ENCODE measurements at regions not wholly inside any gene's neighbourhood (a gene's known extent, or its start where the extent isn't known, plus 50 kb on each side); places are given as distances from the start of the nearest gene placed in this dataset.
"Not testable (repeated sequence)": the region's sequence is repeated elsewhere in the genome, so short reads cannot be mapped to it uniquely, and the experiment has no call there.

DNA sequence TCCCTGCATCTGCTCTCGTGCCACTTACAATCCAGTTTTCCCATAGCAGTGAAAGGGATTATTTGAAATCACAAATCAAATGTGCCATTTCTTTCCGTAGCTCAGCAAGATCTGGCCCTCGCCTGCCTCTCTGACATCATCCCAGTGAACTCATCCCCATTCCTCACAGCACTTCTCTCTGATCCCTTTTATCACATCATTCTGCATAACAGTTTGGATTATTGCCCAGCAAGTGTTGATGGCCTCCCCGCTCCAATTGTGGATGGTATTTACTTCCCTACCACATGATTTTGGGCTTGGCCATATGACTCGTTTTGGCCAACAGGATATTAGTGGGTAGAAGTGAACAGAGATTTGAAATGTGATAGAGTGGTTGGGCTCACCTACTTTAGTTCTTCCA is 185.0 kb downstream of the NPIPA7 start:
- DNase-seq (ENCODE audit: low spot score): not testable (repeated sequence)

DNA sequence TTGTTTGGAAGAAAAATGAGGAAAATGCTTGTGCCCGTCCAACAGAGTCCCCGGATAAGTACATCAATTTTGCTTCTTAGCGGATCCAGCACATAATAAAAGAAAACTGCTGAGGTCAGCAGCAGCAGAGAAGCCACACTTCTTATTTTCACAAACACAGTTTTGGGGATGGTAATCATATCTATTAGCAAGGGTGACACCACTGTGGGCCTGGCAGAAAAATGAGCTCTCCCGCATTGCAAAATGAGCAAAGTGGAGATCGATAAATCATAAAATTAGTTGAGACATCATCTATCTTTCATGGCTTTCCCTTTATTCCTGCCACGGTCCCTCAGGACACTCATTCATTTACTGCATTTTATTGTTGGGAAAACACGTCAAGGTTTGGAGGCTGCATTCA is 186.4 kb downstream of the NPIPA7 start:
- not testable (repeated sequence) for DNase-seq (ENCODE audit: low spot score)

DNA sequence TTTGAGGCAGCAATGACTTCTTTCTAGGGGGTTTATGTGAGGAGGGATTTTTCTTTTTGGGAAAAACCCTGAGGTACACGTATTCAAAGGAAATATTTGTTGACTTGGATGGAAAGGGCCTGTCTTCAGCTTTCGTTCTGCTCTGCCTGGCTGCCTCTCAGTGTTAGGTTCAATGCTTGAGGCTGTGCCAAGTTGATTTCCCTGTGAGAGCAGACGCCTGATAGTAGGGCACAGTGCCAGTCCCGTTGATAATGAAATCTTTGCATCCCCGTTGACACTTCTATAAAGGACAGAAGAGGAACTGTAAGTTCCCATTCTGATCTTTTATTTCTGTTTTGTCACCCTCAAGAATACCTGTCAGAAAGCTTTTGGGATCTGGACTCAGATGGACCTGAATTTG is 191.1 kb downstream of the NPIPA7 start:
- DNase-seq (ENCODE audit: low spot score): not testable (repeated sequence)

DNA sequence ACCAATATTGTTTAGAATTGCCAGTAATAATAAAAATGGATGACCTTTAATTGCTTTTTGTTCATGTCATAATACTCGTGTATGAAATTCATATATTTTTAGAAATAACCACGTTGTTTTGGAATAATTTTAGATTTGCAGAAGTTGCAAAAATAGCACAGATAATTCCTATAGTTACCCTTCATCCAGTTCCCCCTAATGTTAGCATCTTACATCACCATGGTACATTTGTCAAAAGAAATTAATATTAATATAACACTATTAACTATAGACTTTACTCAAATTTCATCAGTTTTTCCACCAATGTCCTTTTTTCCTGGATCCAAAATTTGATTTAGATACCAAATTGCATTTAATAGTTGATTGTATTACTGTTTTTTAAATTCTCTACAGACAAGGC is 191.9 kb downstream of the NPIPA7 start:
- DNase-seq (ENCODE audit: low spot score): not testable (repeated sequence)

DNA sequence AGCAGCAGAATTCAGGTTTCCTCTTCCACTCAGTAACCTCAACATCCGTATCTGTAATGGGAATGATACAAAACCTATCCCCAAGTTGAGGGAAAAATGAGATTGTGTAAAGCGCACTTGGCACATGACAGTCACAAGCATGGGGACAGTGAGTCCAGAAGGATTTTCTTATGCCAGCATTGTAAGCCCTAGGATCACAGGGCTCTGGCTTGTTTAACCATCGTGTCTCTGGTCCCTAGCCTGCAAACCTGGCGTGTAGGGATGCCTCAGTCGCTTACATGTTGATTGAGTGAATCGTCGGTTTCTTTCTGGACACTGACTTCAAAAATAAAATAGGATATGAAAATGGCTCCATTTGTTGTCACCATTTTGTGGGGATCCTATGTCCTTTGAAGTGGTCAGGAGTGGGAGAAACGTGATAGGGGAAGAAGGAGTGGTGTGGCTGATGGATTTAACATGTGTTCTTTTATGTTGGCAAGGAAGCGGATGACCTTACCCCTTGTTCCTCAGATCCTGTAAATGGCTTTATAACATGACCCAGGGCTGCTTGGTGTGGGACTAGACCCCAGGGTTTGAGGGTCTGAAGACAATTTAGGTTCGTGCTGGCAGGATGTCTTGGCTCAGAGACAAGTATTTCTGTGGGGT is 193.3 kb downstream of the NPIPA7 start:
- DNase-seq (ENCODE audit: low spot score): not testable (repeated sequence)

DNA sequence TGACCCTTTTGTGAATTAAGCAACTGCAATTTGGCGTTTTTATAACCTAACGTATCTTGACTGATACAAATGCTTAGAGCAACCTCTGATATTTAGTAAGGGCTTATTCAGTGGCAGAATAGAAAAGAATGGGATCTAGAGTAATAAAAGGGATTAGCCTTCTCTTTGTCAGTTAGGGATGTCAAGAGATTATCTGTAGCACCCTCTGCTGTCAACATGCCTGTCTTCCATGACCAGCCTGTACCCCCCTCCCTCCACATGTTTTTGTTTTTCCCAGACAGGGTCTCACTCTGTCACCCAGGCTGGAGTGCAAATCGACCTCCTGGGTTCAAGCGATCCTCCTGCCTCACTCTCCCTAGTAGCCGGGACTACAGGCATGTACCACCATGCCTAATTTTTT is 198.1 kb downstream of the NPIPA7 start:
- not testable (repeated sequence) for DNase-seq (ENCODE audit: low spot score)

DNA sequence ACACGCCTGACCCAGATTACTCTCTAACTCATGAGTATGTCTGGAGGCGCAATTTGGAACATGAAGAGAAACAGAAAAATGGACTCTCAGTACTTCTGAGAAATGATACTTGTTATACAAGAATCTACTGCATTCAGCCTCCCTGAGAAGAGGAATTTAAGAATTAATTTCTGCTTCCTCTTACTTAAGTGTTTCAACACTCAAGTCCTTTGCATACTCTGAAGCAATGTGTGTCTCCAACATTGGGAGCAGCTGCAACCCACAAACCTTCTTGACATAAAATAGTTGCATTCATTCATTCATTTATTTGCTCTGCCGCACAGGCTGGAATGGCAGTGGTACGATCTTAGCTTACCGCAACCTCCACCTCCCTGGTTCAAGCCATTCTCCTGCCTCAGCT is 199.8 kb downstream of the NPIPA7 start:
- DNase-seq (ENCODE audit: low spot score): no peak

DNA sequence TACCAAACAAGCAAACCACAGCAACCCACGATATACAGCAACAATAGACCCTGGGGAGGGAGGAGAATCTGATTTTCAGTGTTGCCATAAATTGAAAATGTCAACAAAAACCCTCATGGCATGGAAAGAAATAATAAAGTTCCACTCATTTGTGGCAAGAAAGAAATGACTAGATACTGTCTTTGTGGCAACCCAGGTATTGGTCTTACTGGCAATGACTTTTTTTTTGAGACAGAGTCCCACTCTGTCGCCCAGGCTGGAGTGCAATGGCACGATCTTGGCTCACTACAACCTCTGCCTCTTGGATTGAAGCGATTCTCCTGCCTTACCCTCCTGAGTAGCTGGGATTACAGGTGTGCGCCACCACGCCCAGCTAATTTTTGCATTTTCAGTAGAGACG is 204.0 kb downstream of the NPIPA7 start:
- DNase-seq (ENCODE audit: low spot score): not testable (repeated sequence)

DNA sequence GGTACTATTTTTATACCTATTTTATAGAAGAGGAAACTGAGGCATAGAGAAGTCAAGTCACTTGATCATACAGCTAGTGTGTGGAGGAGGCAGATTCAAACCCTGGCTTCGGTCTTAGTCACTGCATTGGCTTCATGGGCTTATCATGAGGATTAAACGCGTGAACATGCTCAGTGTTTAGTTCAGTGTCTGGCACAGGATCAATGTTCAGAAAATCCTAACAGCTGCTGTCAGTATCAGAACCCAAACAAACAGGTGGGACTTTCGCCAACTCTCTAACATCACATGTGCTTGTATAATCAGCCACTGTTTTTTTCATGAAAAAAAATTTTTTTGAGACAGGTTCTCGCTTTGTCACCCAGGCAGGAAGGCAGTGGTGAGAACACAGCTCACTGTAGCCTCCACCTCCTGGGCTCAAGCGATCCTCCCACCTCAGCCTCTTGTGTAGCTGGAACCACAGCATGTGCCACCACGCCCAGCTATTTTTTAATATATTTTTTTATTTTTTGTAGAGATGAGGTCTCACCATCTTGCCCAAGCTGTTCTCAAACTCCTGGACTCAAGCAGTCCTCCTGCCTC is 207.2 kb downstream of the NPIPA7 start:
- DNase-seq (ENCODE audit: low spot score): not testable (repeated sequence)

DNA sequence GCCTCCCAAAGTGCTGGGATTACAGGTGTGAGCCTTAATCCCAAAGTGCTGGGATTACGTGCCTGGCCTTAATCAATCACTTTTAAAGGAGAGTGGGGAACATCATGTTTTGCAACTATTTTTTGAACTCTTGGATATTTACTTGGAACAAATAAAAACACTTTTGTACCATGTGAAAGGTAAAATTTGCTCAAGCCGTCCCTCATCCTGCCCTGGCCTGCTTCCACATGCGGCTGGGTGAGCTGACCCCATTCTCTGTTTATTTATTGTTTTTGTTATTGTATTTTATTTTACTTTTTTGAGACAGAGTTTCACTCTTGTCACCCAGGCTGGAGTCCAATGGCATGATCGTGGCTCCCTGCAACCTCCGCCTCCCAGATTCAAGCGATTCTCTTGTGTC is 208.0 kb downstream of the NPIPA7 start:
- DNase-seq (ENCODE audit: low spot score): not testable (repeated sequence)

DNA sequence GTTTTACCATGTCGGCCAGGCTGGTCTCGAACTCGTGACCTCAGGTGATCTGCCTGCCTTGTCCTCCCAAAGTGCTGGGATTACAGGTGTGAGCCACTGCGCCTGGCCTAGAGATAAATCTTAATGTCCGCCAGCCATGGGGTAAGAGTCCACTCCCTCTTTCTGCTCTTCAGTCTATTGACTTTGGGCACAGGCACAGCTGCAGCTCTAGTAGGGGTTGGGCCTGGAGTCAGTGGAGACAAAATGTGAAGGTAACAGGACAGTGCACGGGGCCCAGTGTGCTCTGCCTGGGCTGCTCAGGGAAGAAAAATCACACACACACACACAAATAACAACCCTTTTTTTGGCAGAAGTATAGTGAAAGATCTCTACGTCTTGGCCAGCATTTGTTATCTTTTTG is 209.5 kb downstream of the NPIPA7 start:
- not testable (repeated sequence) for DNase-seq (ENCODE audit: low spot score)

DNA sequence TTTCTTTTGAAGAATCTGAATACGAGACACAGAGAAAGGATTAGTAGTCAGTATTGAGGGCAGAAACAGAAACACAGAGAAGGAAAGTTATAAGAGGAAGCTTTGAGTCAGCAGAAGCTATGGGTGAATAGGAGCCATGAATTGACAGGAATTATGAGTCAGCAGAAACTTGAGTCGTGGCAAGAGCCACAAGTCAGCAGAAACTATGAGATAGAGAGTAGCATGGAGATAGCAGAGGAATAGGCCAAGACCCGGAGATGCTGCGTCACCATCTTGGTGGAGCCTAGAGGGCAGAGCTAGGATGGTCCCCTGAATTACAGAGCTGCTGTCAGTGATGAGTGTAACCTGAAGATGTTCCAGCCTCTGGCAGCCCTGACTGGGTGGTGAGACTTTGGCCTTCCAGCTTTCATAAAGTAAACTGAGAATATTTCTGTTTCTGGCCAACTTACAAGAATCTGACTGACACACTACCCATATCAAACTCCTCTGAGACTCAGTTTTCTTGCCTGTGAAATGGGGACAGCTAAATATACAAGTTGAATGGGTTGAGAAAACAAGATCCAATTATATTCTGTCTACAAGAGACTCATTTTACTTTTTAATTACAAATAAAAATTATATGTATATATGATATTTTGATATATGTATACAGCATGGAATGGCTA is 211.8 kb downstream of the NPIPA7 start:
- DNase-seq (ENCODE audit: low spot score): not testable (repeated sequence)

DNA sequence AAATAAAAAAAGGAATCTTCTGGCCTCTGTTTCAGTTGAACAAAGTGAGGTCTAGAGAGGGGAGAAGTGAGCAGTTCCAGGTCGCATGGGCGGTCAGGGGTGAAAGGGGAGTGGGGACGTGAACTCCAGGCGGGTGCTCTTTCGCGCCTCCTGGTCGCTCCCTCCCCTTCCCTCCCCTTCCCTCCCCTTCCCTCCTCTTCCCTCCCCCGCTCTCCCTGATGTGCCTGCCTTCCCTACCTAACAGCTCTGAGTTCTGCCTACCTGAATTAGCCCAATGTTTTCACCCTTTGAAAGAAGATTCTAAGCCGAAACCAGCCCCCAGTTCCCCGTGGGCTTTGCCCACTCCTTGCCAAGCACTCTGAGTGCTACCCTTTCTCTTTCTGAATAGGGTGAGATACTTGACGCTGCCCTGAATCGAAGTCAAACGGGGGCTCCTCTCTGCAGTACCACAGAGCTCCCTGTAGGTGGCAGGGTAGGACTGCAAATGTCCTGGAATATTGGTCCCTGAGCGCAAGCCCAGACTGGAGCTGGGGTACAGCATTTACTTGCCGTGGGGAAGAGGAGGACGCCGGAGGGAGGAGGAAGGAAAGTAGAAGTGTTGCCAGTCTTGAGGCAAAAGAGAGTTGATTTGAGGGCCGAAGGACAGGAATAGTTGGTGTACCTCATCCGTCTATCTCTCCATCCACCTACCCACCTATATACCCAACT is 214.4 kb downstream of the NPIPA7 start:
- peak; percentile 9 for DNase-seq (ENCODE audit: low spot score)

DNA sequence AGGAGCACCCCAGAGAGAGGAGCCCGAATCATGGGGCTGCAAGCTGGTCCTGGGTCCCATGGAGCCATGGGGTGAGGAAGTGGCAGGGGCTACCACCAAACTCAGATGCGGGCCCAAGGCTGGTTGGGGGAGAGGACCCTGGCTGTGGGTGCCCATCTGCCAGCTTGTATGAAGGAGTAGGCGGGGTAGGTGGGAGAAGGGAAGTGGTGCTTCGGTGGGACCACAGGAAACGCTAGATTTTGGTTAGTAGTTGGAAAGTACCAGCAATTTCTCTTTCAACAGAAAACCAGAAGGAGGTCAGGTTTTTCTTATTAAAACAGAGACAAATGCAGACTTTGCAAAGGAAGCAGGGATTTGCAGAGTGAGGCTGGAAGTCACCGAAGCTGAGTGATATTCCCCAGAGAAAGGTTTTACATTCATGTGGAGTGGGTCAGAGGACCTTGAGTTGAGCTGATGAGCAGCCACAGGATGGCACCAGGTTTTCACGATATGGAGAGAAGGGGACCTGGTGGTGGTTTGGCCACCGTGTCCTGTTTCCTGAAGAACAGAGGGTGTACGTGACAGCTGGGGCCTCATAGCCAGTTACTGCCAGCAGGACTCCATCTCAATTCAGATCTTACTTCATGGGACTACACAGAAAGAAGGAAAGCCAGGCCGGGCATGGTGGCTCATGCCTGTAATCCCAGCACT is 216.2 kb downstream of the NPIPA7 start:
- not testable (repeated sequence) for DNase-seq (ENCODE audit: low spot score)

DNA sequence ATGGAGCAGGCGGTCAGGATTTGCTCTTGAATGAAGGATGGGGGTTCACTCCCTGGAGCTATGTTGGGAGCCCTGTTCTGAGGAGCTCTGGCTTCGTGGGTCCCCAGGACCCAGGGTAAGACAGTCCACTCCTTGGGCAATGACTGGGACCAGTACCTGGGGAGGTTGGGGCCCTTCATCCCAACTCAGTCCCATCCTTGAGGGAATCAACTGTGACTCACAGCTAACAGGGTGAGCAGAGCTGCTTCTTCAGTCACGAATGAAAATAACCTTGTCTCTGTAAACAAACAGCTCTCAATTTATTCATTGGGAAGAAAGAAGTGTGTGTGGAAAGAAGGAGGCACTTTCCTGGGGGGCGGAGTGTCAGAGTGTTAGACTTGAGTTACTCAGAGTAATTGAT is 222.3 kb downstream of the NPIPA7 start:
- DNase-seq (ENCODE audit: low spot score): not testable (repeated sequence)

DNA sequence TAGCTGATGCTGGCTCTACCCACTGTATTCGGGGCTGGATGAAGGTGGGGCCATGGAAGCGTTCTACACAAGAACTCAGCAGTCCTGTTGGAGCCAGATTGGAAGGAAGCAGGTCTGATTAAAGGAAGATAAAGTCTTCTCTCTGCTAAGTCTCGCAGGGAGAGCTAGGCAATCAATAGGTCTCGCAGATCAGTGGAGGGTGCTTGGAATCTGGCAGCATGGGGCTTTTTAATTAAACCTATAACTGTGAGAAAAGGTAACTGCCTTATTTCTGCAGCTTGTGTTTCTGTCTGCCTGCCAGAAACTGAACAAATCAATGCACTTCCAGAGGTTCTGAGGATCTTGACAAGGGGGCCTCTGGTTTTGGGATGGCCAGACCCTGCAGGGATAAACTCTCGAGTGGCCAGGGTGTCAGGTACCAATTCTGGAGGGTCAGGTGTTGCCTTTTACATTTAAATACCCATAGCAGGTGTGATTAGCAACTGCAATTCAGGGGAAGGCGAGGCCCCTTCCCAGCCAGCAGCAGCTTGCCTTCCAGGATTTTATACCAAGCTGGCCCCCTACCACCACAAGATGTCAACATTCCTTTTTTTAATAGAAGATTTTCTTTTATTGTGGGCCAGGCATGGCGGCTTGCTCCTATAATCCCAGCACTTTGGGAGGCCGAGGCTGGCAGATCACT is 228.6 kb downstream of the NPIPA7 start:
- not testable (repeated sequence) for DNase-seq (ENCODE audit: low spot score)

DNA sequence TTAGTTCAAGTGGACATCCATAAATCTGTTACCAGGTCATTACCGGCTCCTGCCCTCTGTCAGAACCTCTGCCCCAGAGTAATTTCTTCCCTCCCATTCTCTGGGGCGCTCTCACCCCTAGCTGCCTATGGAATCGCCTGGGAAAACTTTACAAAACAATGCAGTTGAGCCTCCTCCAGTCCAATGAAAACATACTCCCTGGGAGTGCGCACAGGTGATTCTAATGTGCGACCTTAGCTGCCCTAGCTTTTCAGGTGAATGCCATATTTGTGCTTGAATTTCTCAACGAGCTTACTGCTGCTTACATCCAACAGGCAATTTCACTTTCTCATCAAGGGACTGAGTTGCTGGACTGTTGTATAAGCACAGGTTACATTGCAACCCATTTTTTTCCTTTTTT is 230.7 kb downstream of the NPIPA7 start:
- DNase-seq (ENCODE audit: low spot score): not testable (repeated sequence)

DNA sequence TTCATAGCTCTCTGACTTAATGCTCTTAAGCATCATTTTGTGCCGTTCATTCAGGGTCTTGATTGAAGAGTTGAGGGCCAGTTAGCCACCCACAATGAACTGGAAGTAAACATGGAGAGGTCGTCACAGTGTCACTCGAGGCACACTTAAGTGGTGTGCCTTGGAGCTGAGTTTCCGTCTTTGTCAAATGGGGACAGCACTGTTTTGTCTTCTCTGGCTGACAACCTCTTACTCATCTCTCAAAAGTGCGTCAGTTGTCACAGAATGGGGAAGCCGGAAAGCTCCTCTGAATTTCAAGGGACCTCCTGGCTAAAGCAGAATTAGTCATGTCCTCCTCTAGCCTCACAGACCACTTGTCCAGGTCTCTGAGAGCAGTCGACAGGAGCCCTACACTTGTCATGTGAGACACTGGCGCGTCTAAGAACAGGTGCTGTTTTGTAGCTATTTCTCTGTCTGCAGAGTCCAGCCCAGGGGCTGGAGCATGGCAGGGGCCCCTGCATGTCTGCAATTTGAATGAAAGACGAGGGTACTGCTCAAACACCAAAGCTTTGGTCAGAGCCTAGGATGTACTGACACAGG is 231.5 kb downstream of the NPIPA7 start:
- not testable (repeated sequence) for DNase-seq (ENCODE audit: low spot score)

DNA sequence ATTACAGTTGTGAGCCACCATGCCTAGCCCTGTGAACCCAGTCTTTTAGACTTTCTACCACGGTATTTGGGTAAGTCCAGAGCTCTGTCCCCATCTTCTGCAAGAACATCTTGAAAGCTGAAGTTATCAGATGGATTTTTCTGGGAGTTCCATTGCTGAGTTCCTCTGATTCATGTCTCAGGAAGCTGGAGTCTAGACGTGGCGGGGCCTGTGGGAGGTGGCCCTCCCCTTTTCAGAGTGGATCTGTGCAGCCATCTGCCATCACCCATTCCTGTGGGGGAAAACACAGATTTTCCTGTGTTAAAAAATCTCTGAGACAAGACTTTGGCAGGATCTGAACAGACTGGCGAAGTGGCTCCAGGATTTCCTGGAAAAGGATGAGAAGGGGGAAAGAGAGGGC is 234.3 kb downstream of the NPIPA7 start:
- not testable (repeated sequence) for DNase-seq (ENCODE audit: low spot score)

DNA sequence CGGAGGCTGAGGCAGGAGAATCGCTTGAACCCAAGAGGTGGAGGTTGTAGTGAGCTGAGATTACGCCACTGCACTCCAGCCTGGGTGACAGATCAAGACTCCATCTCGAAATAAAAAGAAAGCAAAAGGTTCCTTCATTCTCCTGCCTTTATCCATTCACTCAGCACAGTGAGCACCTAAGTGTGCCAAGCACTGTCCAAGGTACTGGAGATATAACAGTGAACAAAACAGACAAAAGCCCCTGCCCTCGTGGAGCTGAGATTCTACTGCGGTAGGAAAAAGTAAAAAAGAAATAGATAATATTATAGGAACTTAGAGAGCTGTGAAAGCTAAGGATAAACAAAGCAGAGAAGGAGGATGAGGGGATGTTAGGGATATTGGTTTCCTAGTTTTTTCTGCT is 235.5 kb downstream of the NPIPA7 start:
- not testable (repeated sequence) for DNase-seq (ENCODE audit: low spot score)

DNA sequence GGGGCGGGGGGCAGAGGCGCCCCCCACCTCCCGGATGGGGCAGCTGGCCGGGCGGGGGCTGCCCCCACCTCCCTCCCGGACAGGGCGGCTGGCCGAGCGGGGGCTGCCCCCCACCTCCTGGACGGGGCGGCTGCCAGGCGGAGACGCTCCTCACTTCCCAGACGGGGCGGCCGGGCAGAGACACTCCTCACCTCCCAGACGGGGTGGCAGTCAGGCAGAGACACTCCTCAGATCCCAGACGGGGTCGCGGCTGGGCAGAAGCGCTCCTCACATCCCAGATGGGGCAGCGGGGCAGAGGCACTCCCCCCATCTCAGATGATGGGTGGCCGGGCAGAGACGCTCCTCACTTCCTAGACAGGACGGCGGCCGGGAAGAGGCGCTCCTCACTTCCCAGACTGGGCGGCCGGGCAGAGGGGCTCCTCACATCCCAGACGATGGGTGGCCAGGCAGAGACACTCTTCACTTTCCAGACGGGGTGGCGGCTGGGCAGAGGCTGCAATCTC is 240.1 kb downstream of the NPIPA7 start:
- not testable (repeated sequence) for DNase-seq (ENCODE audit: low spot score)

Measured in NAMALWA (cell line).